ENCODE measurements at regions not wholly inside any gene's neighbourhood (a gene's known extent, or its start where the extent isn't known, plus 50 kb on each side); places are given as distances from the start of the nearest gene placed in this dataset.

- TF ChIP-seq EZH2 (IDR thresholded peaks at IDR 0.05) (no peak), POLR2AphosphoS5 (IDR thresholded peaks at IDR 0.05; ENCODE audit: borderline replicate concordance, low read depth, low read length) (no peak), FOXP2 (optimal IDR thresholded peaks at IDR 0.05; ENCODE audit: control extremely low read depth, extremely low read length, insufficient read depth) (no peak)
Observed at GRCh38 chr11:86160541-86161149, 83.9 kb upstream of the EED start.
